ENCODE measurements at regions not wholly inside any gene's neighbourhood (a gene's known extent, or its start where the extent isn't known, plus 50 kb on each side); places are given as distances from the start of the nearest gene placed in this dataset.

DNA sequence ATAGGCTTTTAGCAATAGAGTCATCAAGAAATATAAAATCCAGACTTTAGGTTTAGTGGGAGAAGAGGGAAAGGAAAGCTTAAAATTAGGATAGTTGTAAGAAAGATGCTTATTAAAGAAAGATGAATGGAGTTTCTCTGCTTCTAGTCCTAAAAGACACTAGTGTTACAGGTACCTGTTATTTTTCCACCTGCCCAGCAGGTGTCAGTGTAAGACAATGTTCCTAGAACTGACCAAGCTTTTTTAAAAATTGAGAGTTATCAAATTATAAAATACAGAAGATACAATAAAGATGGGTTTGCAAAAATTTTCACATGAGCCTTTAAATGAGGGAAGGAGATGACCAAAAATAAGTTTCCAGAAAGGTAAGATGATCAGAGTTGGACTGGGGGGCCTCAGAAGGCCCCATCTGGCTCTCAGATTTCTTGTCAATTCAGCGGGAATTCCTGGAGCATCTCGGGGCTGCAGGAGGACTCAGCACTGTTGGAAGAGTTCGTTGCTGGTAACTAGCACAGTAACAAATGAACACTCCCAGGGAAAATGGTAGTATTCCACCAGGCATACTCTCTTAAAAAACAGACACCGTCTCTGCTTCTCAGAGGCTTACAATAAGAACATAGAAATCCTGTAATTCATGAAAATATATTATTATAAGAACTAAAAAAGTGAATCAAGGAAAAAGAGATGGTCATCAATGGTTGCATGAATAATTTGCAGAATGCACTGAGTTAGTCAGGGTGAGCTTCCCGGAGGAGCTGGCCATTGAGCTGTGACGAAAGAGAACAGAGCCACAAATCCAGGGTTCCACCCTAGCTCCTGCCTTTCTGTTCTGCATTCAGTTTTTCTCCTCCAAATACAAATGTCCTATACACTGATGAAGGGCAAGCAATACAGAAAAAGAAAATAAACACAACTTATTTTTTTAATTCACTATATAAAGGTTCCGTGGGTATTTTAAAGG, 71.8 kb upstream of the PIK3CG start:
- WGBS = 82% methylated on average over 7 of the region's 7 CpGs
- peak; percentile 11 to 63 (median 56) for DNase-seq (ENCODE audit: low read depth in 6 of 9, low spot score in 9 of 9)
- Histone ChIP-seq H3K27ac (ENCODE audit: low read depth in 1 of 2, low read length in 1 of 2) (no peak overlapping the region), H3K4me3 (ENCODE audit: low read length in 2 of 2) (no peak overlapping the region), H3K36me3 (ENCODE audit: control insufficient read depth in 2 of 2, insufficient read depth in 2 of 2, low read length in 1 of 2) (no peaks in the 10 kb centered on the region), H3K4me1 (ENCODE audit: control insufficient read depth in 2 of 2, insufficient read depth in 2 of 2, low read length in 2 of 2) (no peaks in the 10 kb centered on the region), H3K9me3 (ENCODE audit: control insufficient read depth in 2 of 2, insufficient read depth in 1 of 2, low read length in 1 of 2) (peaks cover 0 to 4% of the 10 kb centered on the region in 2 donors), H3K27me3 (ENCODE audit: control insufficient read depth in 2 of 2, insufficient read depth in 1 of 2, low read length in 1 of 2) (no peaks in the 10 kb centered on the region)

DNA sequence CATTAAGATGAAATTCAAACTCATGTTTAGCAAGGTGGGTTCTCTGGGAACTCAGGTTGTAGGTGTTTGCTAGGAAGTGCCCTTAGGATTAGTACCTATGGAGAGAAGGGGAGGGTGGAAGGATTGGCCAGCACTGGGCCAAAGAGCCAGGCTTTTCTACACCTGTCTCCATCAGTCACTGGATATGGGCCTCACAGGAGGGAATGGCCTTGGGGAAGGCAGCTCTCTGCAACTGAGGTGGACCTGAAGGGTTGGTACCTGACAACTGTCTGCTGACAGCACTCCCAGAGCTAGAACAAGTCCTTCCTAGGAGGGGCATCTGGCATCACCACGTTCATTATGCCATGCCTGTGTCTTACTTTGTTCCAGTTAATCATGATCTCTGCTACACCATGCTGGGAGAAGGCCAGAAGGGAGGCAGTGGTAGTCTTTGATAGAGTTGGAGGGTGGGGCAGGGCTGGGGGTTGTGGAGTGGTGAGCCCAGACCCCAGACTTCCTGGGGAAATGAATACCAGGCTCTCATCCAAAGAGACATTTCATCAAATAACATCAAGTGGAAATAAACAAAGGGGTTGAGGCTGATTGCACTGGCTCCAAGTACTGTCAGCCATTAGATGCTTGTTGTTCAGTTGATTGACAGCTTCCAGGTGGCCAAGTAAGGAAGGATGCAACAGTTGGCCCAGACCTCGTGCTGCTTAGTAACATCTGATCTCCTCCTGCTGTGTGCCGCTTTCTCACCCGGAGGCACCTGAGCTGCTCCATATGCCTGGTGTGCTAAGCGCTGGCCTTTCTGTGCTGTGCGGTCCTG, 70.6 kb upstream of the PIK3CG start:
- no peak overlapping the region for H3K4me3 ChIP-seq (ENCODE audit: low read length in 2 of 2)
- DNase-seq (ENCODE audit: low read depth in 6 of 9, low spot score in 9 of 9) = no peak
- WGBS = 71% methylated on average over 6 of the region's 6 CpGs
- H3K9me3 ChIP-seq (ENCODE audit: control insufficient read depth in 2 of 2, insufficient read depth in 1 of 2, low read length in 1 of 2) = peaks cover 0 to 3% of the 10 kb centered on the region in 2 donors
- H3K36me3 ChIP-seq (ENCODE audit: control insufficient read depth in 2 of 2, insufficient read depth in 2 of 2, low read length in 1 of 2) = no peaks in the 10 kb centered on the region
- H3K27me3 ChIP-seq (ENCODE audit: control insufficient read depth in 2 of 2, insufficient read depth in 1 of 2, low read length in 1 of 2) = no peaks in the 10 kb centered on the region
- no peaks in the 10 kb centered on the region for H3K4me1 ChIP-seq (ENCODE audit: control insufficient read depth in 2 of 2, insufficient read depth in 2 of 2, low read length in 2 of 2)
- H3K27ac ChIP-seq (ENCODE audit: low read depth in 1 of 2, low read length in 1 of 2) = no peak overlapping the region

DNA sequence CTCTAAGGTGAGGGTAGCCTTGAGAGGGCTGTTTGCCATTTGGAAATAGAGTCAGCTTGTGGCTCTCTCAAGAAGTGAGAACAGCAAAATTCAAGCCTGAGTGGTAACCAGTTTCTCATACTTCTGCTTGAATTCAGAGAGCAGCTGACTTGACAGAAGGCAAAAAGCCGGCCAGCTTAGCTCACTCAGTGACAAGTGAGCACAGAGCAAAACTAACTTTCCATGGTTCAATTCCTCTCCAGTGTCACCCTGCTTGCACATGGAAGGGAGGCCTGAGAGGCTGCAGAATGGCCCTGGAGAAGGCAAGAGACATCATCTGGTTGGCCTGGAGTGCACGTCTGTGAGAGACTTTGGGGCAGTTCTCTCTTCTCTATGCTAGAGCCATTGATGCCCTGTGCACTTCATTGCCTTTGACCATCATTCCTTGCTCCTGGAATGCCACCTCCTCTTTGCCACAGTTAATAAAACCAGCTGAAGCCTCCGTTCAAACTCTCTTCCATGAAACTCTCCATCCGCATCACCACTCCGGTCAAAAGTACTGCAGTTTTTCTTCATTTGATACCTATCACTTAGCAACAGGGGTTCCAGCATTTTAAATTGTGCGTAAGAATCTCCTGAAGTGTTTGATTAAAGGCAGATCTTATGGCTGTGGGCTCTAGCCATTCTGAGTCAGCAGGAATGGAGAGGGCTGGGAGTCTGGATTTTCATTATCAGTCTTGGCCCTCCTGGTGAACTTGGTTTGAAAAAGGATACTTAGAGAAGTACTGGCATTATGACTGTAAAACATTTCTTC, 69.8 kb upstream of the PIK3CG start:
- no peak for DNase-seq (ENCODE audit: low read depth in 6 of 9, low spot score in 9 of 9)
- H3K27me3 ChIP-seq (ENCODE audit: control insufficient read depth in 2 of 2, insufficient read depth in 1 of 2, low read length in 1 of 2) = no peaks in the 10 kb centered on the region
- H3K4me3 ChIP-seq (ENCODE audit: low read length in 2 of 2) = no peak overlapping the region
- H3K36me3 ChIP-seq (ENCODE audit: control insufficient read depth in 2 of 2, insufficient read depth in 2 of 2, low read length in 1 of 2) = no peaks in the 10 kb centered on the region
- H3K27ac ChIP-seq (ENCODE audit: low read depth in 1 of 2, low read length in 1 of 2) = no peak overlapping the region
- no peaks in the 10 kb centered on the region for H3K4me1 ChIP-seq (ENCODE audit: control insufficient read depth in 2 of 2, insufficient read depth in 2 of 2, low read length in 2 of 2)
- no peaks in the 10 kb centered on the region for H3K9me3 ChIP-seq (ENCODE audit: control insufficient read depth in 2 of 2, insufficient read depth in 1 of 2, low read length in 1 of 2)
- 95% methylated on average over 6 of the region's 6 CpGs for WGBS

DNA sequence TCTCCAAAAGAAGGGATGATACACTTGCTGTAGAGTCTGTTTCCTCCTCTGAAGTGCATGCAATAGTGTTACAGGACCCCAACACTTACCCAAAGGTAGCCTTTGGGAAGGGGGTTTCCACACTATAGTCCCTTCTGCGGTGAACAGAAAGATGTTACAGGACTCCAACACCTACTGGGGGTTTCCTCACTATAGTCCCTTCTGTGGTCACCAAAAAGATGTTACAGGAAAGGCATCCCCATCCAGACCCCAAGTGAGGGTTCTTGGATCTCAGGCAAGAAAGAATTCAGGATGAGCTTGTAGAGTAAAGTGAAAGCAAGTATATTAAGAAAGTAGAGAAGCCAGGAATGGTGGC, 69.2 kb upstream of the PIK3CG start:
- no peaks in the 10 kb centered on the region for H3K36me3 ChIP-seq (ENCODE audit: control insufficient read depth in 2 of 2, insufficient read depth in 2 of 2, low read length in 1 of 2)
- H3K4me3 ChIP-seq (ENCODE audit: low read length in 2 of 2) = no peak overlapping the region
- DNase-seq (ENCODE audit: low read depth in 6 of 9, low spot score in 9 of 9) = no peak
- H3K27me3 ChIP-seq (ENCODE audit: control insufficient read depth in 2 of 2, insufficient read depth in 1 of 2, low read length in 1 of 2) = no peaks in the 10 kb centered on the region
- H3K27ac ChIP-seq (ENCODE audit: low read depth in 1 of 2, low read length in 1 of 2) = no peak overlapping the region
- no peaks in the 10 kb centered on the region for H3K4me1 ChIP-seq (ENCODE audit: control insufficient read depth in 2 of 2, insufficient read depth in 2 of 2, low read length in 2 of 2)
- WGBS = 98% methylated on average over 1 of the region's 1 CpG
- no peaks in the 10 kb centered on the region for H3K9me3 ChIP-seq (ENCODE audit: control insufficient read depth in 2 of 2, insufficient read depth in 1 of 2, low read length in 1 of 2)

DNA sequence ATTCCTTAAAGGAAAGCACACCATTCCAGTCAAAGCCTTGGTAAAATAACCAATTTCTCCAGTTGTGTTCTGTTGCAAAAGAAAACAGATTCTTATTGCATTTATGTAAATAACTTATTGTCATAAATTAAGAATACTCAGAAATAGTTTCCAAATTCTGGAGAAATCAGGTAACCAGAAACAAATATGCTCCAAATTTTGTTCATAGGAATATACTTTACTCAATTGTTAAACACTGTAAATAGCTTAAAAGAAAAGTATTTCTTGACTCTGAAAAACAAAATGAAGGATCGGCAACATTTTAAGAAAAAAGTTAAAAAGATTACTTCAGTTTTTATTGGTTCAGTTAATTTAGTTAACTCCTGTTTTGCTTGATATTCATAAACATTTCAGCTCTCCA, 67.1 kb upstream of the PIK3CG start:
- DNase-seq (ENCODE audit: low read depth in 6 of 9, low spot score in 9 of 9) = no peak
- H3K27me3 ChIP-seq (ENCODE audit: control insufficient read depth in 2 of 2, insufficient read depth in 1 of 2, low read length in 1 of 2) = no peaks in the 10 kb centered on the region
- no peaks in the 10 kb centered on the region for H3K4me1 ChIP-seq (ENCODE audit: control insufficient read depth in 2 of 2, insufficient read depth in 2 of 2, low read length in 2 of 2)
- H3K27ac ChIP-seq (ENCODE audit: low read depth in 1 of 2, low read length in 1 of 2) = no peak overlapping the region
- H3K4me3 ChIP-seq (ENCODE audit: low read length in 2 of 2) = no peak overlapping the region
- no peaks in the 10 kb centered on the region for H3K36me3 ChIP-seq (ENCODE audit: control insufficient read depth in 2 of 2, insufficient read depth in 2 of 2, low read length in 1 of 2)
- WGBS = 99% methylated on average over 1 of the region's 1 CpG
- H3K9me3 ChIP-seq (ENCODE audit: control insufficient read depth in 2 of 2, insufficient read depth in 1 of 2, low read length in 1 of 2) = no peaks in the 10 kb centered on the region

DNA sequence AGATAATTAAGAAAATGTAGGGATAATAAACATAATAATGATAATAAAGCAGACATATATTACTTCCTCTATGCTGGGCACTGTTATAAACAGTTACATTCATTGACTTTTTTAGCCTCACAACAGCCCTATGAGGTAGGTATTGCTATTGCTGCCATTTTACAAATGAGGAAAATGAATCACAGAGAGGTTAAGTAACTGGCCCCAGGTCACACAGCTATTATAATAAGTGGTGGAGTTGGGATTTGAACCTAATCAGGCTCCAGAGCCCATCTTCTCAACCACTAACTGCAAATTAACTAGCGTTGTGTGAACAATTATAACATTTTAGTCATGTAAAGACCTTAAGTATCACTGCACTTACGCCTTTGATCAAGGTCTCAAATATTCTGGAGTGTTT, 62.5 kb upstream of the PIK3CG start:
- H3K4me1 ChIP-seq (ENCODE audit: control insufficient read depth in 2 of 2, insufficient read depth in 2 of 2, low read length in 2 of 2) = no peaks in the 10 kb centered on the region
- no peaks in the 10 kb centered on the region for H3K9me3 ChIP-seq (ENCODE audit: control insufficient read depth in 2 of 2, insufficient read depth in 1 of 2, low read length in 1 of 2)
- 99% methylated on average over 2 of the region's 2 CpGs for WGBS
- H3K27ac ChIP-seq (ENCODE audit: low read depth in 1 of 2, low read length in 1 of 2) = no peak overlapping the region
- DNase-seq (ENCODE audit: low read depth in 6 of 9, low spot score in 9 of 9) = no peak
- H3K36me3 ChIP-seq (ENCODE audit: control insufficient read depth in 2 of 2, insufficient read depth in 2 of 2, low read length in 1 of 2) = no peaks in the 10 kb centered on the region
- no peak overlapping the region for H3K4me3 ChIP-seq (ENCODE audit: low read length in 2 of 2)
- no peaks in the 10 kb centered on the region for H3K27me3 ChIP-seq (ENCODE audit: control insufficient read depth in 2 of 2, insufficient read depth in 1 of 2, low read length in 1 of 2)

DNA sequence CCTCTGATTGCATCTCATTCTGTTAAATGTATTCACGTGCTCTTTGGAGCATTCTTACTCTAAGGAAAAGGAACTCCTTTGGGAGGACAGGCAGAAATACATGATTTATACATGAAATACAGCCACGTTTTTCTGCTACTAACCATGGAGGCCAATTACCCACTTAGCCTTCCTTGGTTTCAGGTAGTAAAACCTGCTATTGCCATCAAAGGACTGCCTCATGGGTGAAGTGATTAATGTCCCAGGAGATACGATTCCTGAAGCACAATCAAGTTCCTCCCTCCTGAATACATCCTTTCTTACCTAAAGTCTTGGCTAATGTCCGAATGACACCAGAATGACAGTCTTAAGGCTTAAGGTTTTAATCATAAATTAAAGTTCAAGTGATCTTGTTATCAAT, 58.5 kb upstream of the PIK3CG start:
- H3K27ac ChIP-seq (ENCODE audit: low read depth in 1 of 2, low read length in 1 of 2) = no peak overlapping the region
- no peak for DNase-seq (ENCODE audit: low read depth in 6 of 9, low spot score in 9 of 9)
- H3K4me1 ChIP-seq (ENCODE audit: control insufficient read depth in 2 of 2, insufficient read depth in 2 of 2, low read length in 2 of 2) = no peaks in the 10 kb centered on the region
- no peaks in the 10 kb centered on the region for H3K9me3 ChIP-seq (ENCODE audit: control insufficient read depth in 2 of 2, insufficient read depth in 1 of 2, low read length in 1 of 2)
- H3K4me3 ChIP-seq (ENCODE audit: low read length in 2 of 2) = no peak overlapping the region
- H3K36me3 ChIP-seq (ENCODE audit: control insufficient read depth in 2 of 2, insufficient read depth in 2 of 2, low read length in 1 of 2) = no peaks in the 10 kb centered on the region
- 88% methylated on average over 4 of the region's 4 CpGs for WGBS
- no peaks in the 10 kb centered on the region for H3K27me3 ChIP-seq (ENCODE audit: control insufficient read depth in 2 of 2, insufficient read depth in 1 of 2, low read length in 1 of 2)

DNA sequence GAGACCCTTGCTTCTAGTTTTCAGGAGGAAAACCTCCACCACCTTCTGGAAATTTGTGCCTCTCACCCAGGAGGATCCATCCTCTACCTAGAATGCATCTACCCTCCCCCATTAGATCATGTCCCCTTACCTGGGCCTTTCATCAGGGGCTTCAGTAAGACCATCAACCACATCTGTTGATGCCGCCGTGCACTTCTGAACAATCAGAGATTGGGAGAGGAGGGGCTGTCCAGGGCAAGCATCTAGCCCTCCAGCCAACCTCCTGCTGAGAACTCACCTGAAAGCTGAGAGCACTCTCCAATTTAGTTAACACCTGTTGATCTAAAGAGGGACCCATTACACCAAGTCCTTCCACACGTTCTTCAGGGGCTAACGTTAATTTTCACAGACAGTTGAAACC, 57.6 kb upstream of the PIK3CG start:
- Histone ChIP-seq H3K9me3 (ENCODE audit: control insufficient read depth in 2 of 2, insufficient read depth in 1 of 2, low read length in 1 of 2) (no peaks in the 10 kb centered on the region), H3K27ac (ENCODE audit: low read depth in 1 of 2, low read length in 1 of 2) (no peak overlapping the region), H3K4me3 (ENCODE audit: low read length in 2 of 2) (no peak overlapping the region), H3K27me3 (ENCODE audit: control insufficient read depth in 2 of 2, insufficient read depth in 1 of 2, low read length in 1 of 2) (no peaks in the 10 kb centered on the region), H3K36me3 (ENCODE audit: control insufficient read depth in 2 of 2, insufficient read depth in 2 of 2, low read length in 1 of 2) (no peaks in the 10 kb centered on the region), H3K4me1 (ENCODE audit: control insufficient read depth in 2 of 2, insufficient read depth in 2 of 2, low read length in 2 of 2) (no peaks in the 10 kb centered on the region)
- no peak for DNase-seq (ENCODE audit: low read depth in 6 of 9, low spot score in 9 of 9)
- WGBS = 94% methylated on average over 4 of the region's 4 CpGs
